HG02885 (cell line): ENCODE measurements at regions not wholly inside any gene's neighbourhood (a gene's known extent, or its start where the extent isn't known, plus 50 kb on each side); places are given as distances from the start of the nearest gene placed in this dataset.

Experiments
- ATAC-seq: cut with Tn5 transposase; IDR thresholded peaks from one replicate; pipeline ENCODE4 v1.9.1; 2021; ENCODE audit warnings: mild to moderate bottlenecking; ENCODE audit not compliant: unreplicated experiment, poor library complexity

DNA sequence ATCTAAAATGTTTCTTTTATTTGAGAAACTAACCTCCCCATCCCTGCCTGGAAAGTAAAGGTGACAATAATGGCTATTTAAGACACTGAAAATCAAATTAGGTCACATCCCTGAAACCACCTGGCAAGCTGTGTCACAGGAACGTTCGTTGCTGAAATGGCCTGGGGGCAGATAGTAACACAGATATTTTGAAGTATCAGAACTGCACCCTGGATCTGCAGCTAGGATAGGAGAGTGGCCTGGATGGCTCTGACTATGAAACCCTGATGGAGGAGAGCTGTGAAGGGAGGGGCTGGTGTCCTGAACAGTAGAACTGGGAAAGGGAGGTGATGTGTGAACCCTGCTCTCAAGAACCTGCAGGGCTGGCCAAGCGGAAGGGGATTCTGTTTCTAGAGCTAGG, 648.3 kb upstream of the CFAP20DC start:
- ATAC-seq = no peak

DNA sequence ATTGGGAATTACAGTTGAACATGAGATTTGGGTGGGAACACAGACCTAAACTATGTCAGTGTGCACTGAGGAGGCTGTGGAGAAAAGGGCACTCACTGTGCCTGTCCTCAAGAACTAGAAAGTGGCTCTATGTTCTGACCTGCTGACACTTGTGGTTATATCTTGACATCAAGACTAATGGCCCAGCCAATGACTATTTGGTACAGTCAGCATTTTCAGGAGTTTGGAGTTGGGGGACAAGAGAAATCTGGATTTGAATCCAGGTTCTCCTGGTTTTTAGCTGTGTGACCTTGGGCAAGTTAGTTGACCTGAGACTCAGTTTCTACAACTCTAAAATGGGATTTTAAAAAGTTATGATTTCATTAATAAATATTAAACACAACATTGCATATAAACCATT, 647.0 kb upstream of the CFAP20DC start:
- no peak for ATAC-seq

DNA sequence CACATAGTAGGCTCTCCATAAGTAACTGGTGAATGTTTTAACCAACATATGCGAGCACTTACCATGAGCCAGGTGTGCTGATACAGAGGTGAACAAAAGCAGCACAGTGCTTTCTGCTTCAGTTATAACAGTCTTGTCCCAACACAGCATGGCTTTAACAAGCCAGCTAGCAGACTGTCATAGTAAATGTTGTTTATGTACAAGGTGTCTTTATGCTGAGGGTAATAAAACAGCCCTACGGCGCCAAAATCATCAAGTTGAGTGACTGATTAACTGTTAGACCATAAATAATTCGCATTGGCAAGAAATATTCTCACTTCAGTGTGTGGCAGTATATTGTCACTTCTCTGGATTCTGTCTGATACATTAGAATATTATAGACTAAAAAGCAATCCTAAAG, 646.0 kb upstream of the CFAP20DC start:
- ATAC-seq = no peak

DNA sequence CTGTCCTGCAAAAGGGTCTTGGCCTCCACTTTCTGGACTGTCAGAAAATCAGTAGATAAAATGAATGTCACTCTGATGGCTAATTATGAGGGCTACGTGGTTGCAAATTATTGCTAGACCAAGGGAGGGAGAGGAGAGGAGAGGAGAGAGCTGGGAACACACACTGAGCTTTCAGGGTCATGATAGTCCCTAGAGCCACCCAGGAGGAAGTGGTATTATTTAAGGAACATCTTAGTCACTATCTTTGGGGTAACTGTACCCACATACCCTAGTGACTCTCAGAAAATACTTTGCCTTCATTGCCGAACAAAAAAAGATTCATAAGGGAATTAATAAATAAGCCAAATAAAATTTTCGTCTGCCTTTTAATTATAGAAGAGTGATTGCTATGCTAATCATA, 642.3 kb upstream of the CFAP20DC start:
- no peak for ATAC-seq

DNA sequence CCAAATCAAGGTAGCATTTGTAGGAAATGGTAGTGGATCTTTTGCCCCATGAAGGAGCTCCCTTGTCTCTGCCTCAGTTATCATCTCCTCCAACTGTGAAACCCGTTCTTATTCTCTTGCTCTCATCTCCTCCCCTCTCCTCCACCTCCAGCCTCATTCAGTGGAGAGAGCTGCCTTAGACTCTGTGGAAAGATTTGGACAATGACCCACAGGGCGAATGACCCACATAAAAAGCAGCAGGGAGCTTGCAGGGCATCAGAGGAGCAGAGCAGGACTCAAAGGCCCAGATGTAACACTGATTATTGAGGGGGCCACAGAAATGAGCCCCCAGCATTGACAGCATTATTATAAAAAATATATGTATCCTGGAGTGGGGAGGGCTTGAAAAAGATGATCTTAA, 641.1 kb upstream of the CFAP20DC start:
- ATAC-seq = no peak

DNA sequence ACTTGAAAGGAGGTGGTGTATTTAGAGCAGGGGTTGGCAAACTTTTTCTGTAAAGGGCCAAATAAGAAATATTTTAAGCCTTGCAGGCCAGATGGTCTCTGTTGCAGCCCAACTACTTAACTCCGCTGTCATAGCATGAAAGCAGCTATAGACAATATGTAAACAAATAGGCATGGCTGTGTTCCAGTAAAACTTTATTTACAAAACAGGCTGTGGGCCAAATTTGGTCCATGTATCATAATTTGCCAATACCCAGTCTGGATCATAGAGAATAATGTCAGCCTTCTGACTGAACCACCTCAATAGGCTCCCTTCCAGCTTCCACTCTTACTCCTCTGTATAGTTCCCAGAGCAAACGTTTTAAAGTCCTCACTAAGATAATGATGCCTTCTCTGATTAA, 638.8 kb upstream of the CFAP20DC start:
- ATAC-seq = no peak

DNA sequence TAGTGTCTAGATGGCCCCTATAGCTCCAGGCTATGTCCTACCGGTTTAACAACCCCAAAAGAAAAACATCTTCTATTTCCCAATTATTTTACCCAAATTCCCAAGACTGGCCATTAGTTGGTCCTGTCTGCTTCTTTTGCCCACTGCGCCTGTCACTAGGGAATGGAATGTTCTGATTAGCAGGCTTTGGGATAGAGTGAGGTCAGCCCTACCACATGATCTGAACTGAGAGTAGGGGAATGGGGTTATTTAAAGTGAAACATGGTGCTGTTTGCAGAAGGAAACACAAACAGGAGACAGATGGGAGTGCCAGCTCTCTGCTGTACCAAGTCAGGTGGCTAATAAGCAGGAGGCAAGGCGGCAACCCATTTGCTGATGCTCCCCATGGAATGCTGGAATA, 635.6 kb upstream of the CFAP20DC start:
- ATAC-seq = no peak

DNA sequence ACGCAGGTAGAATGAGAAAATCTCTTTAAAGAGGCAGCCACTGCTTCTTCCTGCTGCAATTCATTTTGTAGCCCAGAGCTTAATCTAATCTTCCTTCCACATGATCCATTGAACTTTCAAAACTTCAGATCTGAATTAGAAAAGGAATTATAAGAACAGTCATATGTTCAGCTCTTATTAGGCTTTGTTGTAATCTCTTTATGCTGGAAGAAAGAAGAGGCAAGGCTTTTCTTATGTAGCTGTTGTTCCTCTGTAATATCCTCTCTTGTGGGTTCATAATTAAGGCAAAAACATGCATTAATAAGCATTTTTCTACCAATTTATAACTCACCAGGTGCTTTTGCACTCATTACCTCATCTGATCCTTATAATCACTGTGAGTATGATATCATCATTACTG, 634.9 kb upstream of the CFAP20DC start:
- ATAC-seq = no peak

DNA sequence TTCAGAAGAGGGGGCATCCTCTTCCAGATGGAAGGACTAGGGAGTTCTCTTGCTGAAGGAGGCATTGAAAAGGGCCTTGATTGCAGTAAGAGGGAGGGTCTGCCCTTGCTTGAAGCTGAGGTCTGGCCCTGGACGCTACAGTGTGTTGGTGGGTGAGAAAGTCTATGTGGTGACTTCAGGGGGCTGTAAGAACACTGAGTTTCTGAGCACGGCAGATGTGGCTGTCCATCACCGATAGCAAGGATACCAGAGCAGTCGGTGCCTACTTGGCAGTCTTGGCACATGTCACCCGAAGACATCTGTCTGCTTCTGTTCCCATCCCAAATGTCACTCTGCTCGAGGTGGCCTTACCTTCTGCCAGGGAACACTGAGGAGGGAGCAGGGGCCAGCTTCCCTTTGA, 631.1 kb upstream of the CFAP20DC start:
- no peak for ATAC-seq

DNA sequence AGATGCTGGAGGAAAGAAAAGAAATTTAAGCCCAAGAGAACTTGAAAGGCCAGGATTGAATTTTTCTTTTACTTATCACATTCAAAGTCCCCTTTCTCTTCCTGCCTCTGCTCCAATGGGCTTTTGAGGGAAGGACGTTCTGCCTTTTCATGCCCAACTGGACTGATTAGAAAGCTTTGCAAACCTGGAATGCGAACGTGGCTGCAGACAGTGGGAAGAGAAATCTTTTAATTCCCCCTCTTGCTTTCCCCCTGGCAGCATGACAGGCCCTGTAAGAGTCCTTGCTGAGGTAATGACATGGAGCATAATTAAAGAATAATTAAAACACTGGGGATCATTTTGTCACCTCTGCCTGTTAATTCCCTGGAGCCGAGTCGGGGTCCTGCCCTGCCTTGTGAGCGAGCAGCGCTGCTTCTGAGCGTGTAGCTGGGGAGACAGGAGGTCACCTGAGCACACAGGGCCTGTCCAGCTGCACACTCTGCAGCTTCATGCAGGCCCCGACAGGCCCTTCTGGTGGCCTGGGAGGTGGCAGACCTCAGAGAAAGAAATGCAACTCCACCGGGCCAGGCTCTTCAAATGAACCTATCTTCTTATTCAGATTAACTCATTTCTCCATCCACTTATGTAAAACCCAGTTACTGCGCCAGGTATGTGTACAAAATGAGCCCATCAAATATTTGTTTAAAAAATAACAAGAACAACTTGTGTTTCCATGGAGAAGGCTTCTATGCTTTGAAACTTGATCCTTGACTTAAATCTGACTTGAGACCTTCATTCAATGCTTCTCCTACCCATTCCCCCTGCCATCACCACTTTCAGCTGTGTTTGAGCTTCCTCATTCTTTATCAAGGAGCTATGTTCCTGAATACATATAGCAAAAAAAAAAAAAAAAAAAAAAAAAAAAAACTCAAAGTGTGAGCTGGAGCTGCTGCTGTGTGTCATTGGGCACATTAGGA, 628.2 kb upstream of the CFAP20DC start:
- ATAC-seq = no peak

DNA sequence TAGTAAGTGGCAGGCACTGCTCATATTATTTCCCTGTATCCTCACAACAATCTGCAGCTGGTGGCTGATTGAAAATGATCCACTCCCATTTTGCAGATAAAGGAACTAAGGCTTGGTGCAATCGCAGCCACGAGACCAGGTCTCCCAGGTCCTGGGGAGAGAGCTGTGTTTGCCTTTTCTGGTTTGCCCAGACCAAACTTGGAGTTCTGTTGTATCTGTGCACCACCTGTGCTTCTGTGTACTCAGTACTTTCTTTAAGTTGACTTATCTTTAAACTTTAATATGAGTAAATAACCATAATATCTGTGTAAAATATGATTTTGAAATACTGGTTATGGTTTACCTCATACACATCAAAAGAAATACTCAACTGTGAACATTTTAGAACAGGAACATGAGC, 625.7 kb upstream of the CFAP20DC start:
- no peak for ATAC-seq

DNA sequence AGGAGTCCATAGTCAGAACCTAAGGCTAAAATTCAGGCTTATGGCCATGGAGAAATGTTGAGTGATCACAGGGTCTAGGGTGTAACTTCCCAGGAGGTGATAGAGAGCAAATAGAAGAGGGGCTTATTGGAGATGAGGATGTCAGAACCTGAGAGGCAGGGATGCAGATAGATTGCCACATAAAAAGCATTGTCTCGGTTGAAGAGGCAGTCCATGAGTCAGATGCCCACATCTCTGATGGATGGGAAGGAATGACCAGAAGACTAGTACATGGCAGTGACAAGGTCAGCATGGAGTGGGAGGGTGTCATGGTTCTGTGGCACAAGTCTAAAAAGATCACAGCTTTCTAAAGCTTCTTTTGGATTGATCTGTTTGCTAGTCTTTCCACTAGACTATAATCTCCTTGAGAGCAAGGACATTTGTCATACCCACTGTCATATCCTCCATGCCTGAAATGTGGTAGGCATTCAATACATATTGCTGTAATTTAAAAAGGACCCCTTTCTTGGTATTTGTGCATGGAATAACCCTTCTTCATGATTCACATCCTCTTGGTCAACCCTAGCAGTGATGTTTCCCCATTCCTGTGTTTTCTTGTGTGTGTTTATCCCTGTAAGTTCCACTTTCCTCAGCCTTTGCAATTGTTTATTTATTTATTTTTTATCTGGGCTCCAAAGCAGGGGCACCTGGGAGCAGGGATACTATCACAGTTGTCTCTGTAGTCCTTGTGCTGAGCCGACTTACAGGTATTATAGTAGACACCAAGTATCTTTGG, 613.4 kb upstream of the CFAP20DC start:
- ATAC-seq = no peak

DNA sequence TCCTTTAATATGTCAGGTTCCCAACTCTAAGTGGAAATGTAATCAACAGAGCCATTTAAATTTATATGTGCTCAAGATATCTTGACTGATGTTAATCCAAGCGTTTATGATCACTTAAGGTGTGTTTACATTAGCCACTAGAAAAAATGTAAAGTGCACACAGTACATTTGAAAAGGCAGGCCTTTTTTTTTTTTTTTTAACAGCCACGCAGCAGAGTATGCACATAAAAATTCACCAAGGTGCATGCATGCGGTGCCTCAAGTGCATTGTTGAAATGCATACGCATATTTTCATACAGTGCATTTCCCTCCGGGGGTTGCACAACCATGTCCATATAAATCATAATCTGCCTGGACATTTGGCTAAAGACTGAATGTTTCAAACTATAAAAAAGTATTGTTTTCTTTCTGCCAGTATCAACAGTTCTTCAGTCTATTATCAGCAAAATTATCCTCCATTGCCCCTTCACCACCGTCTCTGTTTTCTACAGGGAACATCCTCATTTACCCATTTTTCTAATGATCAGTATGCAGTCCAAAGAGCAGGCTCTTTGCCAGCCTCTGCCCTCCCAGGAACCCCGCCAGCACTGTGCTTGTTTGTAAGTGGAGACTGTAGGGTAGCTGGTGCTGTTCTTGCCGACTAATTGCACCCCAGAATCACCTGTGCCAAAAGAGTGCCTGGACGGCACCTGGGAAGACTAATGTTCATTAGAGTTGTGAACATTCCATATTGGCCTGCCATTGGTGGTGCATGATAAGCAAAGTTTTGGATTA, 611.2 kb upstream of the CFAP20DC start:
- ATAC-seq = no peak

DNA sequence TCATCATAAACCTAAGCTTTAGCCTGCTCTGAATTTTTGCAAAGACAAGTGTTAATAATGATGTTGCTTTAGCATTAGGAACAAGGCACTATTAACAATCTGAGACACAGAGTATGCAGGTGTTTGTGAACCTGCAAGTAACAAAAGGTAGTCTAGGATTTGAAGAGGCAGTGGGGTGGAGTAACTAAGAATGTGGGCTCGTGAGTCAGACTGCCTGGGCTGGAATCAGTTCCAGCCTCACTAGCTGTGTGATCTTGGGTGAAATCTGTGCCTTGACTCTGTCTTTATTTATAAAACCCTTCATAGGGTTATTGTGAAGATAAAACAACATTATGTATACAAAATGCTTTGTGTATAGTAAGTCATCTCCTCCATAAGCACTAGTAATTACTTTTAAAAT, 610.6 kb upstream of the CFAP20DC start:
- ATAC-seq = no peak

DNA sequence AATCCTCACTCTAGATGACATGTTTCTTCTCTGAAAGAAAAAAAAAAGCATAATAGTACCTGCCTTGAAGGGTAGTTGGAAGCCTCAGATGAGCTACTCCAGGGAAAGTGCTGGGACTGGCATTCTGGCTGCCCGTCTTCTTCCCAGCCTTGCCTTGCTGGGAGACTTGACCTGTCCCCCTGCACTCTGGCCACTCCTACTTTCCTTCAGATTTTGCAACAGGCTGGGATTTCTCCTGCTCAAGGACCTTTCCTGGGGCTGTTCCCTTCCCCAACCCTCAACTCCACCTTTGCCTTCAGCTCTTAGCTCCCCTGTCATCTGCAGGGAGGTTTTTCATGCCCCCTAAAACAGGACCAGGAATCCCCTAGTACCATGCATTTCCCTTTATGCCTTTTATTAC, 609.9 kb upstream of the CFAP20DC start:
- no peak for ATAC-seq

DNA sequence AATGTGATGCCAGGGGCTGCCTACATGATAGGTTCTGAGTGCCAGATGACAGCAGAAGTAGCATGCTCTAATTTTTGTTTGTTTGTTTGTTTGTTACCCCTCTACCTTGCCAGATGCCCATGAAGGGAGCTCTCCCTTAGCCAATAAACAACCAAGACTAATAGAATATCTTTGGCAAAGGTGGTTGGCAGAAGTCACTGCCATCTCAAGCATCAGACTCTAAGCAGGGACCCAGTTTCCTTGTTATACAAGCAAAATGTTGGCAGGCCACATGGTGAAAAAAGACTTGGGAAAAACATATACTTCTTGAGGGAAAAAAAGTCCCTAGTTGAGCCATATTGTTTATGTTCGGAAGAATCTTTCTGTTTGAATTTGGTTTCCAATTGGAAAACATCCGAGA, 609.0 kb upstream of the CFAP20DC start:
- no peak for ATAC-seq

DNA sequence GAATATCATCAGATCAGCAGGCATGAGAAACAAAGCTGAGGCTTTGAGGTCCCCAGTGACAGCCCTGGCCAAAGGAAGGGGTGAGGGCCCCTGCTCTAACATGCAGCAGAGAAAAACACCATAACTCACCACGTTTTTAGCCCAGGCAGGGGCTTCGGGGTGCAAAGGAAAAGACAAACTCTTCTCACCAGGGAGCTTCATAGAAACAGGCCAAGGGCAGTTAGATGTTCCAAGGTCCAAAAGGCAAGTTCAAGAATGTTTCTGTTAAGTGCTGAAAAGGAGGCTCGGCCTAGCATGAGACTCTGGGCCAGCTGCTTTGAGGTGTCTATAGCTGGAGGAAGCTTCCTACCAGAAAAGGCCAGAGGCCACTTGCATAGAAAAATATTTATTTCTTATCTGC, 608.4 kb upstream of the CFAP20DC start:
- no peak for ATAC-seq

DNA sequence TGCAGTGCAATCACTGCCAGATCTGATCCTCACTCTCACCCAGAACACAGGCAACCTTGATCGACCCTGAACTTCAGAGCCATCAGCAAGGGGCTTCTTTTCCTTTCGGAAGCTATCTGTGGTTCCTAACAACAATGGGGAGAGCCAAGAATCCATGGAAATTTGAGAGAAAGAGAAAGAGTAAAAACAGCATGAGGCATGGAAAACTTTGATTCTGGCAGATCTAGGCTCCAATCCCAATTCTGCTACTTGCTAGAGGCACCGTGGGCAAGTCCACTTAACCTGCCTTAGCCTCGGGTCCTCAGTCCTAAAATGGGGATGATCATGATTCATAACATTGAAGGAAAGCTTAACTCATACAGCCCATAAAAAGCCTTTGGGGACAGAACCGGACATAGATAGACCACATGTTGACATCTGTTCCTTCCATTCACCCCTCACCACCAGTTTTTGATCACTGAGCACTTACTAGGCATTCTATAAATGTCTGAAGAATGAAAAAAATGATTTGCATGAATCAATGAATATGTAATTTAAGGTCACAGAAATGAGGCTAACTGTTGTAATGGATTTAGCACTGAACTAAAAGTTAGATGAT, 605.7 kb upstream of the CFAP20DC start:
- no peak for ATAC-seq

DNA sequence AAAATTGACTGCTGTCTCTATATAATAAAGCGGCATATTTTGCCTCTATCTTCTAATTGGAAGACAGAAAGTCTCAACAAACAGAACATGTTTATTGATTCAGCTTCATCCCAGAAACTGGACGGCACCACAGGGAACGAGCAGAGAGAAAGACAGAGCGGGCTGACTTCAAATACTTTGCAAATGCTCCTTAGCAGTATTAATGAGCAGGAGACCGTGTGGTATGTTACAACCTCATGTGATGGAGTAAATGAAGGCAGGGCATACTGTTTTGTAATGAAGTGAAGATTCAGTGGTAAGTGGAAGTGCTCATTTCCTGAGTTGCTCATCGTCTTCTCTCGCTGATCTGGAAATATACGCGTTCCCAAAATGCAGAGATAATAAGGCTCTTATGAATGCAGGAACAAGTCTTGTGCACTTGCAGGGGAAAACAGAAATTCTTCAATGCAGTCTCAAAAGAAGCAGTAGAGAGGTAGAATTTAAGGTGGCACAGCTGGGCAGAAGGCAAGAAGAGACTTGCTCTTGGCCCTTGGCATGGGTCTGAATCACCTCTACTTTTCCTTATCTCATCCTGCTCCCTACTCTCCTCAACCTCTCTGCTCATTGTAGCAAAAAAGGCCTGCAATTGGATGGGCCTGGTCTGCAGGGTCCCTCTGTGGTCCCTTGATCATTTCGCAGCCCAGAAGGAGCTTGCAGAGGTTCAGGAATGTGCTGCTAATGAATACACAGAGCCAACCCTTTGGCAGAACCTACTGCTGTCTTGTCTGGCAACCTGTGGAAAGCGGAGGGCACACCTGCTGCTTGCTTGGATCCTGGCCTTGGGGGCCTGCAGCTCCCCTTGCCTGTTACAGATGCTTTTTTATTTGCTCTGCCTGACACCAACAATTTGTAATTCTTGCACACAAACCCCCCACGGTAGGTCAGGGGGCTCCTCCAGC, 604.9 kb upstream of the CFAP20DC start:
- ATAC-seq = no peak

DNA sequence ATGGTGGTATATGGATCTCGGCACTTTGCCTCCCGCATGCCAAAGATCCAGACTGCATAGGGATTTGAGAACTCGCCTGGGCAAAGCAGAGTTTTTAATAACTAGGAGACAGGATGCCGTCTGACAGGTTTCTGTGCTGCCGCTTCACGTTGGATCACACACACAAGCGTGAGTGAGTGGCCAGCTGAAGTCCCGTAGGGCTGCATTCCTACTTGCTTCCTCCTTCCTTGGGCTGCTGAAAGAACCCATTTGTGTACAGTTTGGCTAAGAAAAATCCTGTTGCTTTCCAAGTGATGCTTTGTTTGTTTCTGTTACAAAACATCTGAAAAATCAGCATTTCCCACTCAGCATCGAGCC, 604.3 kb upstream of the CFAP20DC start:
- no peak for ATAC-seq
